ENCODE measurements at regions not wholly inside any gene's neighbourhood (a gene's known extent, or its start where the extent isn't known, plus 50 kb on each side); places are given as distances from the start of the nearest gene placed in this dataset.

DNA sequence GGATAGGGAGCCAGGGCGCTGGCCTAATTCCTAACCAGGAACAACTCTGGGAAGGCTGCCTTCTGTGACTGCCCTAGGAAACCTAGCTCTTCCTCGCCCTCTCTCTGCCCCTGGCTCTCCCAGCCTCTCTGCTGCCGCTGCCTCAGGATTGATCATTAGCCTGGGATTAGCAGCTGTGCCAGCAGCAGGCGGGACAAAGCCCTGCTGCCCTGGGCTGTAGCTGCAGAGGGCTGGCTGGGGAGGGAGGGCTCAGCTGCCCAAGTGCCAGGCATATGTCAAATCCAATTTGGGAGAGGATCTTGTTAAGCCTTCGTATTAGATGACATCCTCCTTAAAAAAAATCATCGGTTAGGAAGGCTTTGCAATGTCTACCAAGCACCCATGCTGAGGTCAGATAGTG, 144.8 kb upstream of the CCL2 start:
- no peak for ATAC-seq

DNA sequence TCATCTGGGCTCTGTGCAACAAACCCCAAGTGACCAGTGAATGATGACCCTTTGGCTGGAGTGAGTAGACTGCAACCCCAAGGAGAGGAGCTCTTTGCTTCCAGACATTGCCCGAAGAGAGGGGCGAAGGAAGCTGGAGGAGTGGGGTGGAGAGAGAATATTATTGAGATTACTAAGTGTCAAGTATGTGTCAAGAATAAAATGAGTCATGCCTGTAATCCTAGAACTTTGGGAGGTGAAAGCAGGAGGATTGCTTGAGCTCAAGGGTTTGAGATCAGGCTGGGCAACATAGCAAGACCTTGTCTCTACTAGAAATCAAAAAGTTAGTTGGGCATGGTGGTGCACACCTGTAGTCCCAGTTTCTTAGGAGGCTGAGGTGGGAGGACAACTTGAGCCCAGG, 142.0 kb upstream of the CCL2 start:
- no peak for ATAC-seq

DNA sequence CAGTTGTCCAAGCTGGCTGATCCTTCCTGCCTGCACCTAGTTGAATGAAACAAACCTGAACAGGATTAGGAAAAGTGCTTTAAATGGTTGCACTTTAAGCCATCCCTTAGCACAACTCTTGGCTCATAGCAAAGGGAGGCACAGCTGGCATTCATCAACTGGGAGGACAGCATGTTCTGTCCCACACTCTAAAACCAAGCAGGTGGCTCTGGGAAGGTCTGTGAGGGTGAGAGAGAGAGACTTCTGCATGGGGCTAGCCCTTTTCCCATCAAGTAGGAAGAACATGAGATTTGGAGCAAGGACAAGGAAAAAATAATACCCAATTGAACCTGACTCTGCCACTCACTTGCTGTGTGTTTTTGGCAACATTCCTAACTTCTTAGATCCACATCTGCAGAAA, 140.9 kb upstream of the CCL2 start:
- ATAC-seq: no peak

DNA sequence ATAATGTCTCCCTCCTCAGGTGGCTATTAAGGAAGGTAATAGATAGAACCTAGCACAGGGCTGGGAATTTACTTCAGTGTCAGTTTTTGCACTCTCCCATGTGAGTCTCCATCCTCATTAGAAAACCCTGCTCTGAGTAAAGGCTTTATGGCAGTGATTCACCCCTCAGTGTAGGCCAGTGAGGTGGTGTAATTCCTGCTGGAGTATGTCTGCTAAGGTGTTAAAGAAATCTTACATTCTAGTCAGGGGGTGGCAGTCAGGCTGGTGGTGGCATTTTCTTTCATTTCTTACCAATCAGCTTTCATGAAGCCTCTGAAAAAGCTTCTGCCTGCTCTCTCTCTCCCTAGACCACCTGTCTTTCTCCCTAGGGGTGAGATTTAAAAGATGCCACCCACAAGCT, 138.8 kb upstream of the CCL2 start:
- ATAC-seq: no peak

DNA sequence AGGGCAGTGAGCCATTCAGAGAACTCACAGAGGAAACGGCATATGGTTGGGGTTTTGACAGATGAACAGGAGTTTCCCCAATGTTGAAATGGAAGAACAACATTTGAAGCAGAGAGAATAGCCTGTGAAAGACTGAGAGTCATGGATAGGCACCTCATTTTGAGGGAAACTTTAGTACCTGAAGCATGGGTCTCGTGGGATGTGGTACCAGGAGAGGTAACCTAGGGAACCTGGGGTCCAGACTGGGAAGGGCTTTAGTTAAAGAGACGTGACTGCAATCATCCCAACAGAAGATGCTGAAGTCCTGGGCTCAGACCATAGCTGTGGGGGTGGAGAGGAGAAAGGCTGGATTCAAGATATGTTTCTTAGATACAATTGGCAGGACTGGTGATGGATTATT, 137.8 kb upstream of the CCL2 start:
- ATAC-seq: no peak

DNA sequence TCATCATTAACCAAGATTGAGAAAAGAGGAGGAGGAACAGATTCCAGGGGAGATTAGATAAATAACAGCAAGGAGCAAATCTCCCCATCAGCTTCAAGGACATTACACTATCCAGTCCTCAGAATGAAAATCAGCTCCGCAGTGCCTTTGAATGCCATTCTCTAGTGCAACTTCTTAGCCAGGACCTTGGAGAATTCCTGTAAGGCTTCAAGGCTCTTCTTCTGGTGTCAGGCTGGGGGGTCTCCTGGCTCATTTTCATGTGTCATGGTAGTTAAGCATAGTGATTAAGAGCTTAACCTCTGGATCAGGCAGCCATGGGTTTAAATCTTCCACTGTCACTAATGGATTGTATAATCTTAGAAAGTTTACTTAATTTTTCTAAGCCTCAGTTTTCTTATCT, 137.3 kb upstream of the CCL2 start:
- ATAC-seq: no peak

DNA sequence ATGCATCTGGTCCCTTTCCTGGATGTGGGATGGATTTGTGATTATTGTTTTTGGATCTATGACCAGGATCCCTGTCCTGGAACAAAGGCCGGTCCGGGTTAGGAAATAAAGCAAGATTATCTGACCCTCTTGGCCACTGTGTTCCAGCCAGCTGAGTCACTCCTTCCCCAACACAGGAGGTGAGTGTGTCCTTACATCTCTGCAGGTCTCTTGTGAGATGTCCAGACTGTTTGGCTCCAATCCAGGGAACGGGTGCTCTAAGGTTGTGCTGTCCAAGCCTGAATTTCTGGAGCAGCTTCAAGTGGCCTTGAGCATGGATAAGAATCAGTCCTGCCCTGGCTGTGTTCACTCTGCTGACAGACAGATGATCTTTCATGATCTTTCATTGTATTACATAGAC, 136.5 kb upstream of the CCL2 start:
- ATAC-seq: no peak

DNA sequence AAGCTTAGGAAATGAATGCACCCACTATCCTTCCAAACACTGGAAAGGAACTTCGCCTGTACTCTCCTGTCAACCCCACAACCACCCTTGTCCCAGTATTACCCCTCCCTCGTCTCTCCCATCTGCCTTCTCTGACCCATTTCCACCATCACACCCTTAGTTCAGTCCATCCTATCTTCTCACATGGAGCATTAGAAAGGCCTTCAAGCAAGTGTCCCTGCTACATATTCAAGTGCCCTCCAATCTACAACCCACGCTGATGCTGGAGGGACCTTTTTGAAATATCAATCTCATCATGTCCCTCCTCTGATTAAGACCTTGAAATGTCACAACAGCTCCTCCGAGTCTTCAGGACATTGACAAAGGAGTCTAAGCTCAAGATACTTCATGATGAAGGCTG, 133.8 kb upstream of the CCL2 start:
- ATAC-seq: no peak

DNA sequence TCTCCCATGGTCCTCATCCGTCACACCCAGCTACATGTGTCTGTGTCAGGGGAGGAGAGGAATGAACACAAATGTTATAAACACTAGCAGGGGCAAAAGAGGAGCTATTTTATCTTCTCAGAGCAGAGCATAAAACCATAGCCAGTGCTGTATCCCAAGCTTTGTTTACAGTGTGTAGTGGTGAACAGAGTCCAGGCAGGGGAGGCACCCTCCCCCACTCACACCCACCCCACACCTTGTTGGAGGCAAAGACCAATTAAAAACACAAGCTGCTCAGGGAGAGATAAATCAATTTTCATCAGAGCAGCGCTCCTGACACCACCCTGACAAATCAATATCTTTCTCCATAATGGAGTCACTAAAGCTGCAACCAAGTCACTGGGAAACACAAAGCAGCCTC, 132.6 kb upstream of the CCL2 start:
- ATAC-seq: no peak

DNA sequence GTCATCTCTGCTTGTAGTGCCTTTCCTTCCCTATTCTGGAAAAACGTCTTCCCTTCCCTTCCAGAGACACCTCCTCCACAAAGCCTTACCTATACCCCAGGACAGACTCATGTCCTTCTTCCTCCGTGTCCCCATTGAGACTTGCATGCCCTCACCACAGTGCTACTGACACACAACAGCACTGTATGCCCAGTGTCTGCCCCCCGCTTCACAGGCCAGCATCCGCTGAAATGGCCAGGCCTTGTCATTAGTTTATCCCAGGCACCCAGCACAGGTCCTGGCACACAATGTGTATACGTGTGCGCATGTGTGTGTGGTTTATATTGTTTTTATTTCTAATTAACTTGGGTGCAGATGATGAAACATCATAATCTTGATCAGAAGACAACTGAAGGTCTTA, 130.1 kb upstream of the CCL2 start:
- no peak for ATAC-seq

DNA sequence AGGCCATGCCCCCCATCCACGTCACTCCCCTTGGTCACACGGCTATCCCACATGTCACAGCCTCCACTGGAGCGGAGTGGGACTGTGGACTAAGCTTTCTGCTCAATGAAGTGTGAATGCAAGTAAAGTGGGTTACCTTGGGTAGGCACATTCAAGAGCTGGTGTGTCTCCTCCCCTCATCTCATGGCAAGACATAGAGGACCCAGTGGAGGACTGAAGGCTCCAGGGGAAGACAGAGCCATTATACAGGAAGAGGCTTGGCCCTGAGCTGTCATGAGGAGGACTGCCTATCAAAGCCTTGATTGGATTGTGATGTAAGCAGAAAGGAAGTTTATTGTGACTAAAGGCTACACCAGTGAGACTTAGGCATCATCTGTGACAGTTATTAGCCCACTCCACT, 129.2 kb upstream of the CCL2 start:
- ATAC-seq: no peak

DNA sequence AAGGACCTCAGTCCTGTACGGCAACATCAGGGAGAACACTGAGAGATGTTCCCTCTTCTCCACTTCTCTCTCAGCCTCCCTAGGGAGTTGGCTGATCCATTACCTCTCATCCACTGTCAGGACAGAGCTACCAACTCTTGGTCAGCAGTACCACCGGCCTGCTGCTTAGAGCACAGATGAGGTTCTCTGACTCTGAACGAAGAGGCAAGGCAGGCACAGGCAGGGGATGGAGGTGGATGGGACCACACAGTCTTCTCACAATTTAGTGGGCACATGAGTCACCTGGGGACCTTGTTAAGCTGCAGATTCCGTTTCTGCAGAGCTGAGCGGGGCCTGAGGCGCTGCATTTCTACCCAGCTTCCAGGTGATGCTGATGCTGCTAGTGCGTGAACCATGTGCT, 128.6 kb upstream of the CCL2 start:
- ATAC-seq: no peak

DNA sequence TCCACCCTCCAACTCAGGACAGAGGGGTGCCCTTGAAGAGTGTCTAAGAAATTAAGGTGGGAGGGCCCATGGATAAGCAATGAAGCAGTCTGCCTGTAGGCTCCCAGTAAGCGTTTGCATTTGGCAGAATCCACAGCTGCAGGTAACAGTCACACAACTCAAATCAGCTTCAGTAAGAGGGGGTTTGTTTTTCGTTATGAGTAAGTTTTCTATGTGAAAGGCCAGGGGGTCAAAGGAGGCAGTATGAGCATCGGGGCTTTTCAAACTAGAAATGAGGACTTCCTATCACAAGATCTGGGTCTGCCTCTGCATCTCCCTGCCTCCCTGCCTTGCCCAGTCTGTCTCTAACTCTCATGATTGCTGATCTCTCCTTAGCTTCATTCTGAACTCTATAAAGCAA, 128.1 kb upstream of the CCL2 start:
- no peak for ATAC-seq

DNA sequence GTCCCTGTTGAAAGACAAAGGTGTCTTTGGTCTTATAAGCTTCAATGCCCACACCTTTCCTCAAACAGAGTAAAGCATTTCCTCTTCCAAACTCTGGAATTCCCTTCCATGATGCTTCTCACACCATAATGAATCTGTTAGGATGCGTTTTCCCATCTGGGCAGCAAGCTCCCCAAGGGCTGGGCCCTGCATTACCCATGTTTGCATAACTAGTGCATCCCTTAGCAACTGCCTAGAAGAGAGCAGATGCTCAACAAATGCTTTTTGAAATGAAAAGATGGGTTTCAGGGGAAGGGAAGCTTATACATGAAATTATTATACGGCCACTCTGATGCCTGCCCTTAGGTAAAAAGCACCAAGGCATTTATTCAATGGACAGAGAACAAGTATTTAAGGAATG, 124.5 kb upstream of the CCL2 start:
- no peak for ATAC-seq

DNA sequence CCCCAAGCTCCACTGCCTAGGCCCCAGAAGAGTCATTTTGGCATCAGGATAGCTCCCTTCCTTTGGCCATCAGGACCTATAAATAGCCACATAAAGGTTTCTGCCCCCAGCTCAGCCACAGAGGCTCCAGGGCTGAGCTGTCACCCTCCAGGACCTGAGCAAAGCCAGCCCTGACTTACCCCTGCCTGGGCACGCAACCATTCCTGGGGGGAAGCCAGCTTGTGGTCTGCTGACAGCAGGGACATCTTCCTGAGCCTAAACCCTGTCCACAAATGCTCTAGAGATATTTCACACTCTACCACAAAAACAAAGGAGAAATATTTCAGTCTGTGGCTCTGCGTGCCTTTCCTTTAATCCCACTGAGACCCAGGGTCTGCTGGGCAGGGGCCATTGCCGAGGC, 123.7 kb upstream of the CCL2 start:
- no peak for ATAC-seq

DNA sequence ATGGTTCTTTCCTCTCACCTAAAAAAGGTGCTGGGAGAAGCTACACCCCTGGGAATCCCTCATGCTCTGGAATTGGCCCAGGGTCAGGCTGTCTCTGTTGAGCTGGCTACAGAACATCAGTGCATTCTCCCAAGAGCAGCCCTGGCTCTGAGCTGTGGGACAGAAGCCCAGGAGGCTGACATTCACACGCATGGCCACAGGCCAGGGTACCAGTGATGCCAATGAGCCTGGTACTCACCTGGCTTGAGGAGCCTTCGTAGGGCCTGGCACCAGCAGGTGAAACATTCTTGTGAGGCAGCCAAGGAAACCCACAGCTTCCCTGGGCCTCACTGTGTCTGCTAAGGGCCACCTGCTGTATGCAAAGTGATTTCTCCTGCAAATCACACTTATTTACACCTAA, 121.7 kb upstream of the CCL2 start:
- ATAC-seq: no peak

DNA sequence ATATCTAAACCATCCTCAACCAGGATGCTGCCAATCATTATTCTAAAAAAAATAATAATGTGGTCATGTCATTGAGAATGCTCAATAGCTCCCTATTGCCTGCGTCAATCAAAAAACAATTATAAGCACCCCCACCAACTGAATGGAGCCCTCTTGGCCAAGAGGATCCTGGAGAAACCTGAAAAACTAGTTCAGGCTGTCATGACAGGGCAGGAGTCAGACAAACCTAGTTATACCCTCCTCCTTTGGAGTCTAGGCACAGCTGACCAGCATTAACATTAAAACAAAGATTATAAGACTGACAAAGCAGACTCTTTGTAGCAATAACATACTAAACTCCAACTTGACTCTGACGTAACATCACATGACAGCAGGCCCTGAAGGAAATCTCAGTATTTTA, 119.2 kb upstream of the CCL2 start:
- no peak for ATAC-seq

DNA sequence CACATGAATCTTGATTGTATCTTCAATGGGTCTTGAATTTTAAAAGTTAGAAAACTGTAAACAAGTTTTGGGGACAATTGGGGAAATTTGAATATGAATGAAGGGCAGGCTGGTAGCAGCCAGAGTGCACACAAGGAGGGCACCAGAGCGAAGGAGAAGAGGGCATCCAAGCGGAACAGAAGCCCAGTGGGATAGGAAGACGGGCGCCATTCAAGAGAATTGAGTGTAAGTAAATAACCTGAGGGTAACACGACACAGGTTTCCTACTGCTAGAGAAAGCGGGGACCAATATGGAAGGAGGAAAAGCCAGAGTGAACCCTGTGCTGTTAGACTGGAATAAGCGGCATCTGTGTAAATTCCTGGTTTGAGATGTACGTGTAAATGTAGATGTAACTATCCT, 115.1 kb upstream of the CCL2 start:
- ATAC-seq: no peak

DNA sequence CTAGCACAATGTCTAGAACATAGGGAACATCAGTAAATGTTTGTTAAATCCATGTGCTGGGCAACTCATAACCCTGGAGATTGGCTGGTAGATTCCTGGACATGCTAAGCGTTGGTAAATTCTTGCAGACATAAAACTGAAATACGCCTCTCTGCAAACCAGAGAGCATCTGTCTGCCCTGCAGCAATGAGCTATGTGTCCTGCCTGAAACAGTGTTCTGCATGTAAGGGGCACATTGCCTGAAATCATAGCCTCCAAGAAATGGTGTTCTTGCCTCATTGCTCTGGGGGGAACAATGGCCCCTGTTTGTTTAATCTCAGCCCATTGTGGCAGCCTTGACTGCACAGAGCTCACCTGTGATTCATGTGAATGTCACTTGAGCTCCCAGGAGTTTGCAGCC, 113.5 kb upstream of the CCL2 start:
- no peak for ATAC-seq

DNA sequence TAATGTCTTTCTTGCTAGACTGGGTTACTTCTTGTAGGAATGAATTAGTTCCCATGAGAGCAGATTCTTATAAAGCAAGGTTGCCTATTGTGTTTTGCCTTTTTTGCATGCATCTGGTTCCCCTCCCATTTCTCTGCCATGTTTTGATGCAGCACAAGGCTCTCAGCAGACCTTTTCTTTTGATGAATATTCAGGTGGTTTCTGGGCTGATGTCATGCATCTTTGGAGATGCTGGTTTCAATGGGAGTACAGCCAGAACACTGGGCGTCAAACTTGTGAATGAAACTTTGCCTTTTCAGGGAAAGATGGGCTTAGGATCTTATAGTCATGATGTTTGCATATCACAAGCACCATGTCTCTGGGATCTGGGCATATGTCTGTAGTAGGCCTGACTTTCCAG, 111.7 kb upstream of the CCL2 start:
- ATAC-seq: no peak

DNA sequence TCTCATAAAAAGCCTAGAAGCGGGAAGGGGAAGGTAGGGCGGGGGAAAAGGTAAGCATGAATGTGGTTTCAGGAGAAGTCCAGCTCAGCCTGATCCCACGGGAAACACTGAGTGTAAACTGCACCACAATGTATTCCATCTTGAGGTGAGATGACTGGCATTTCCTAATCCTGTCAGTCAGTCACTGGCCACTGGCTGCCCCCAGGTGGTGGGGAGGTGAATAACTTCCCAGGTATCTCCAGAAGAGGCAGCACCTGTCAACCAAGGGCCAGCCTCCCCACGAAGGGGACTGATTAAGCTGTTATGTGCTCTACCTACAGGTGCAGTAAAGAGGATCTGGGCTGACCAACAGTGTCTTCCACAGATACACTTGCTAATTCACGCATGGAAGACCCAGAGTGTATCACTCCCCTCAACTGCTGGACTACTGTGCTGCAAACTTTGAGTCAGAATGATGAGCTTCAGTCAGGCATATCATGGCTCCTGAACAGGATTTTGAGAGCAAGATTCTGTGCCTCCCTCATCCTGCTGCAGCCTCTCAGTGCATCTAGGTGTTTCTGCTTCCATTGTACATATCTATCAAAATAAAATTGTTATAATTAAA, 108.5 kb upstream of the CCL2 start:
- no peak for ATAC-seq

DNA sequence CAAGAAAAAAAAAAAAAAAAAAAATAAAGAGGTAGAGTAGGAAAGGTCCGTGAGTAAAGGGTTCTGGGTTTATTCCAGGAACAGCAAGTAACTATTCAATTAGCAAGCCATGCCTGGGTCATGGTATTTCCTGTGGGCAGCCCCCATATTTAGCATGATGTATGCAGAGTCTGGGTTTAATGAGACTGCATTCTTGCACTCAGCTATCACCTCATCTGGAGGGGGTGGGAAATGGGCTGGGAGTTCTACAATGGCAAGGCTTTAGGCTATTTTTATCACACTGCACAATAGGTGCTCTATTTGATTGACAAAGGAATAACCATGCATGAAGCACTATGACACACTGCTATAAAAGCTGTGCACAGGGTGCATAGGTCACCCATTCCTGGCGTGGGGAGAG, 104.0 kb upstream of the CCL2 start:
- ATAC-seq: no peak

DNA sequence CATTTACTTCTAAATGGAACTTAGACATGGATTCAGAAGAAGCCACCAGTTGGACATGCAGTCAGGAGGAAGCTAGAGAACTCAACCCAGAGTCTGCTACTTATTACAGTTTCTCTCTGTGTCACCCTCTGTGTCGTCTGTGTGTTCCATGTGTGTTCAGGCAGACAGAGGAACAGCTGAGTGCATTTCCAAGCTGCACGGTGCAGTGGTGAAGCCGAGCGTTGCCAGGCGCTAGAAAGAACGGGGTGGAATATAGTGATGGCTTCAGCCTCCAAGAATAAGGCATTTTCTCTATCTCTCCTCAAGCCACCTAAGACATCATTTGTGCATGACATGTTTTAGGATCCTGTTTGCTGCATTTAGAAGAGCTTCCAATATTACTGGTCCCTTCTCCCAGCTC, 101.1 kb upstream of the CCL2 start:
- ATAC-seq: no peak

DNA sequence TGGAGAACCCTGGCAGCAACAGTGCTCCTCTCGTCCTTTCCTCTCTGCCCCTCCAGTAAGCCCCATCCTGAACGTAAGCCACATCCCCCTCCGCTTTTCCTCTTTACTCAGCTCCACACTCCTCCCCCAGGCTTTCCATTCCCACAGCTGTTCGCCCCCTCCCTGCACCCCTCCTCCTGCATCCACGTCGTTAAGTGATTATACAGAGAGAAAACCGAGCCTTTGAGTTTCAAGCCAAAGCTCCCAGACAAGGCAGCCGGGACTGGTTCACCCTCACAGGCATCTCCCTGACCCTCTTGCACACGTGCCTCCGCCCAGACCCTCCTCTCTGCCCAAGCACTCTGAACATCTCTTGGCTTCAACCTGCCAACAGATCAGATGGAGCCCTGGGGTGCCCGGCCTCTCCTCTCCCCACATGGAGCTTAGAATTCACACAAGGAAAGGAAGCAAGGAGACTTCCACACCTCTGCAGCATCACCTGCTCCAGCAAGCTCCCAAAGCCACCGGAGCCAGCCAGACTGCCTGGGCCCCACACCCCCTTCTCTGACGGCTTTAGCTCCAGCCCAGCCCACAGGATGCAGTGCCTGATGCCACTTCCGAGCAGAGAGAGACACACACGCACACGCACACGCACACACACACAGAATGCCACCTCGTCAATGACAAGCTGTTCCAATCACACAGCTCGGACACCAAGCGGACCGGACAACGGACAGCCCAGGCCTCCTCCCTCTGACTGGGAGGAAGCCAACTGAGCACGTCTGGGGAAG, 99.9 kb upstream of the CCL2 start:
- no peak for ATAC-seq

DNA sequence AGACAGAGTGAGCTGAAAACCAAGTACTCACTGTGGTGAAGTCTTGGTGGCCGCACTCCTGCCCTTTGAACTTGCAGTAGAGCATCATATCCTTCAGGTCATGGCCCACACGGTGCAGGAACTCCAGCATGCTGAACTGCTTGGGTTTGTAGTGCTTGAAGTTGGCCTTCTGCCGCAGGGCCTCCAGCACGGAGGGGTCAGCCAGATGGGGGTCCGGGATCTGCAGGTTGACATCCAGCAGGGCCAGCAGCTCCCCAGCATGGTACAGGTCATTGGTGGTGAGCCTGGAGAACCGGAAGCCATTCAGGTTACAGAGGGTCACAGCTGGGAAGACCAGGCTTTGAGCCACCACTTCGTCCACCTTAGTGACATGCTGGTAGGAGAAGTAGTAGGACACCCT, 99.1 kb upstream of the CCL2 start:
- no peak for ATAC-seq
